ENCODE measurements at regions not wholly inside any gene's neighbourhood (a gene's known extent, or its start where the extent isn't known, plus 50 kb on each side); places are given as distances from the start of the nearest gene placed in this dataset.

DNA sequence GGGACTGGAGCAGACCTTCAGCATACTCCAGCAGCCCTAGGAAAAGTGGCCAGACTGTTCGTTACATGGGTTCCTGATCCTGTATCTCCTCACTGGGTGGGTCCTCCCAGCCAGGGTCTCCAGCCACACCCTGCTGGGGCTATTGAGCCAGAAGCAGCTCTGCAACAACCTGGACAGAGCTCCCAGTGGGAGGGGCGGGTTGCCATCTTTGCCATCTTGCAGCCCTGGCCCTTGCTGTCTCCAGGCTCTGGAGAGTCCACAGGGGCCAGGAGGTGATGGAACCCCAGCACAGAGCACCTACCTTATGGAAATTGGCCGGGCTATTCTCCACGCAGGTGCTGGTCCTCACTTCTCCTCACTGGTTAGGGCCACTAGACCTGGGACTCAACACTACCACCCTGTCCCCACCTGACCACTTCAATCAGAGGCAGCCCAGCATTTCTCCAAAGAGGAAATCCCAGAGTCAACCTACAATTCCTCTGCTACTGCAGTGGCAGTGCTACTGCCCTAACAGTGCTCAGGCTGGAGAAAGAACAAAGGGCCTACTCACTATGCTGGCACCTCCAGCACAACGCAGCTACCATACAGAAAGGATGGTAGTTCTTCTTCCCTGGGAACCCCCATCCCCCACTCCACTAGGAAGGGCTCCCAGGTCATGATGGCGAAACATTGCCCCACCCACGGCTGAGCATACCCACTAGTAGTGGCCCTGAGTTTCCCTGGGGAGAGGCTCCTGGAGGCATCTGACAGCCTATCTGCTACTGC is 290.2 kb upstream of the NCAM1 start:
- H3K79me1 ChIP-seq (ENCODE audit: low read depth, low read length) = no peaks in the 10 kb centered on the region
- H3K27ac ChIP-seq (ENCODE audit: low read depth, low read length) = no peak overlapping the region
- H4K8ac ChIP-seq (ENCODE audit: extremely low read depth, insufficient read depth, low read length) = no peak overlapping the region
- H2BK120ac ChIP-seq (replicated peaks; ENCODE audit: low read depth, low read length) = no peak overlapping the region
- no peak overlapping the region for H4K5ac ChIP-seq (ENCODE audit: insufficient read length, low read depth, low read length)
- no peak overlapping the region for H3K18ac ChIP-seq (ENCODE audit: extremely low read depth, low read length)
- no peak overlapping the region for H2BK12ac ChIP-seq (ENCODE audit: low read depth, low read length)
- no peak overlapping the region for H3K23ac ChIP-seq (ENCODE audit: insufficient read length)
- no peak overlapping the region for H4K91ac ChIP-seq (replicated peaks; ENCODE audit: insufficient read length, low read length)
- H3K56ac ChIP-seq (replicated peaks; ENCODE audit: insufficient read length, low read depth, low read length) = no peak overlapping the region
- no peaks in the 10 kb centered on the region; a peak in 1 of 8 replicates for H3K36me3 ChIP-seq (ENCODE audit: control insufficient read depth in 2 of 4, insufficient read depth in 4 of 4, low read length in 3 of 4)
- no peak for DNase-seq (ENCODE audit: low read depth in 1 of 2, low spot score in 2 of 2)
- H3K14ac ChIP-seq (ENCODE audit: insufficient read length) = no peak overlapping the region
- H2AFZ ChIP-seq (ENCODE audit: low read length) = no peak overlapping the region
- H3K79me2 ChIP-seq (ENCODE audit: control insufficient read depth in 1 of 2, insufficient read depth in 2 of 2, low read length in 2 of 2) = no peaks in the 10 kb centered on the region
- no peak overlapping the region for H2AK5ac ChIP-seq (ENCODE audit: low read depth, low read length)
- H3K4me3 ChIP-seq (ENCODE audit: extremely low read depth in 1 of 4, insufficient read depth in 2 of 4, low read depth in 3 of 4, low read length in 4 of 4) = no peak overlapping the region
- CTCF ChIA-PET (ENCODE audit: partially characterized antibody) = interaction anchor here (1.5 kb wide), 1 partner anchor 14 kb away, joined by 3 read pairs; no protein-coding TSS in a partner anchor
- no peak overlapping the region for H2BK15ac ChIP-seq (ENCODE audit: low read length)
- H3K27me3 ChIP-seq (replicated peaks in 1 of 4; ENCODE audit: control insufficient read depth in 3 of 4, extremely low read depth in 1 of 4, insufficient read depth in 3 of 4, low read length in 3 of 4) = no peaks in the 10 kb centered on the region
- no peaks in the 10 kb centered on the region for H3K4me1 ChIP-seq (replicated peaks in 1 of 4; ENCODE audit: control insufficient read depth in 3 of 4, insufficient read depth in 4 of 4, low read length in 3 of 4)
- H3K4ac ChIP-seq (replicated peaks; ENCODE audit: insufficient read length, low read depth, low read length) = no peak overlapping the region
- no peak overlapping the region for H2BK5ac ChIP-seq (ENCODE audit: low read depth, low read length)
- no peak for FAIRE-seq
- H3K23me2 ChIP-seq (ENCODE audit: low read depth, low read length) = no peaks in the 10 kb centered on the region
- H3K9ac ChIP-seq (replicated peaks in 1 of 4; ENCODE audit: extremely low read depth in 1 of 4, low read depth in 3 of 4, low read length in 3 of 4) = peak overlapping the region in 1 of 4 experiments; percentile 1; a peak in 1 of 7 replicates
- POLR2A ChIA-PET (ENCODE audit: partially characterized antibody) = interaction anchor here (0.9 kb wide), 1 partner anchor 11 kb away, joined by 3 read pairs; no protein-coding TSS in a partner anchor
- no peak overlapping the region for H2BK20ac ChIP-seq (ENCODE audit: low read length)
- H3K4me2 ChIP-seq (ENCODE audit: insufficient read depth in 1 of 2, low read depth in 2 of 2, low read length in 2 of 2) = no peak overlapping the region
- 78% methylated on average over 7 of the region's 7 CpGs; no CpG with 5 or more reads in 1 of the 2 experiments for WGBS, 2 experiments (ENCODE audit: extremely low coverage in 1 of 2, insufficient coverage in 1 of 2, insufficient read length in 1 of 2, insufficient replicate concordance in 2 of 2, low coverage in 1 of 2, low lambda C conversion rate in 2 of 2, missing lambda C conversion rate in 1 of 2)
- H4K20me1 ChIP-seq (replicated peaks in 1 of 2; ENCODE audit: control insufficient read depth in 1 of 2, insufficient read depth in 2 of 2, low read length in 2 of 2) = no peaks in the 10 kb centered on the region
- H3K9me3 ChIP-seq (ENCODE audit: insufficient read depth in 2 of 2, low read depth in 1 of 2, low read length in 1 of 2) = peaks cover 0 to 9% of the 10 kb centered on the region in 2 experiments; a peak in 2 of 4 replicates
- TF ChIP-seq RNF2 (IDR thresholded peaks at IDR 0.05; ENCODE audit: borderline replicate concordance, low read depth, low read length, missing control alignments, poor library complexity, severe bottlenecking) (no peak), MAFK (IDR thresholded peaks at IDR 0.05; ENCODE audit: low read depth, low read length) (no peak), BCL11A (IDR thresholded peaks at IDR 0.05; ENCODE audit: low read depth in 2 of 2, low read length in 2 of 2) (no peak), ASH2L (IDR thresholded peaks at IDR 0.05; ENCODE audit: low read length) (no peak), PHF8 (conservative IDR thresholded peaks at IDR 0.05; ENCODE audit: low read depth, low read length) (no peak), SIN3A (conservative IDR thresholded peaks at IDR 0.05 in 1 of 2, IDR thresholded peaks at IDR 0.05 in 1 of 2; ENCODE audit: low read depth in 1 of 2, low read length in 2 of 2) (no peak), GABPA (IDR thresholded peaks at IDR 0.05; ENCODE audit: borderline replicate concordance, insufficient read depth, low read length) (no peak), SIX5 (IDR thresholded peaks at IDR 0.05; ENCODE audit: low read depth, low read length) (no peak), KDM4A (IDR thresholded peaks at IDR 0.05; ENCODE audit: low read depth, low read length, severe bottlenecking) (no peak), CBX5 (IDR thresholded peaks at IDR 0.05; ENCODE audit: low read depth, low read length) (no peak), BACH1 (IDR thresholded peaks at IDR 0.05; ENCODE audit: low read length) (no peak), BRCA1 (IDR thresholded peaks at IDR 0.05; ENCODE audit: low read depth, low read length) (no peak), EGR1 (IDR thresholded peaks at IDR 0.05; ENCODE audit: borderline replicate concordance, low read depth, low read length) (no peak)

Measured in H1 (cell line).